Thymus (tissue), 11 donors: ENCODE measurements at regions not wholly inside any gene's neighbourhood (a gene's known extent, or its start where the extent isn't known, plus 50 kb on each side); places are given as distances from the start of the nearest gene placed in this dataset.

Experiments
- DNase-seq, 9 donors: peaks; one replicate each; pipeline ENCODE4 v3.0.0-alpha.2; 2013; ENCODE audit warnings: low spot score in 9 of 9, low read depth in 6 of 9, missing footprints in 1 of 9
- H3K27ac ChIP-seq, 2 donors: one replicate each; pipeline ENCODE4 v1.5.1; 2013; ENCODE audit warnings: control low read depth in 1 of 2, low read depth in 1 of 2, low read length in 1 of 2, mild to moderate bottlenecking in 1 of 2, moderate library complexity in 1 of 2
- H3K27me3 ChIP-seq, 2 donors: one replicate each; pipeline ENCODE4 v1.5.1; 2013; ENCODE audit warnings: low read length in 1 of 2; ENCODE audit not compliant: control insufficient read depth in 2 of 2, insufficient read depth in 1 of 2
- H3K36me3 ChIP-seq, 2 donors: one replicate each; pipeline ENCODE4 v1.5.1; 2013; ENCODE audit warnings: low read length in 1 of 2, mild to moderate bottlenecking in 1 of 2, moderate library complexity in 1 of 2; ENCODE audit not compliant: control insufficient read depth in 2 of 2, insufficient read depth in 2 of 2
- H3K4me1 ChIP-seq, 2 donors: one replicate each; pipeline ENCODE4 v1.5.1; 2013; ENCODE audit warnings: low read length in 2 of 2; ENCODE audit not compliant: control insufficient read depth in 2 of 2, insufficient read depth in 2 of 2
- H3K4me3 ChIP-seq, 2 donors: one replicate each; pipeline ENCODE4 v1.5.1; 2013; ENCODE audit warnings: low read length in 2 of 2, control low read depth in 1 of 2, mild to moderate bottlenecking in 1 of 2
- H3K9me3 ChIP-seq, 2 donors: one replicate each; pipeline ENCODE4 v1.5.1; 2013; ENCODE audit warnings: low read length in 1 of 2, mild to moderate bottlenecking in 1 of 2; ENCODE audit not compliant: control insufficient read depth in 2 of 2, insufficient read depth in 1 of 2
- WGBS: extraction: QIAGEN DNeasy Blood & Tissue Kit; methylation state at CpG from one replicate; pipeline ENCODE4 v1.1.7; 2013; 5-methylcytosine and 5-hydroxymethylcytosine counted together
- donor health status: healthy.

DNA sequence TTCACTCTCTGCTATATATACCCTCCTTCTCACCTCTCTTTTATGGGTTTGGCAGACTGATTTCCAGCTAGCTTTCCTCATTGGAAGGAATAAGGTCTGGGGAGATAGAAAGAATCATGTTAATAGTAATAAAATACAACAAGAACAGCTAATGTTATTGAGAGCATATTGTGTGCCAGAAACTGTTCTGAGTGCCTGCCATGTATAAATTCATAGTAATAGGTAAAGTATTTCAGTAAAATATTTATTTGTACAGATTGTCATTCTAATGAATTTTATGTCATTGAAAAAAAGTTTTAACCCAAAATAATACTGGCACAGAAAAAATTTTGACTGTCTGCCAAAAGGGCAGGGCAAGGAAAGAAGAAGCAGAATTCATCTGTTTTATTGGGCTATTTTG, 834.9 kb upstream of the ZNF608 start:
- Histone ChIP-seq H3K36me3 (no peaks in the 10 kb centered on the region), H3K4me1 (no peaks in the 10 kb centered on the region)

DNA sequence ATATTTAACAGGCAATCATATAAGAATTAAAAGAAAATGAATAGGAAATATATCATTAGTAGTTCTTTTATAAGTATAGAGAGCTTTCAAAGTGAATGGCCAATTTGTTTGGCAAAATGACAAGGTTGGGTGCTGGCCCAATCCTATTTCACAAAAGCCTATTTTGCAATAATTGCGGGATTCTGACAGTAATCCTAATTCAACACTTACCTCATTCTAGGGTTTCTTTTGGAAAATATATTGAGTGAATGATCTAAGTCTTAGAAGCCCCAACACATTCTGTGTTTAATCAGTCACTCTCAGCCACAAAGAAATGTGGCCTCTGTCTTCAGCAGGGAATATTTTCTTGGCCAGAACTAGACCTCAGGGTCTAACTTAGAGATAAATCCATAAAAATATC, 835.9 kb upstream of the ZNF608 start:
- no peaks in the 10 kb centered on the region for H3K9me3 ChIP-seq
- 90% methylated on average over 1 of the region's 1 CpG for WGBS
- DNase-seq = no peak
- no peak overlapping the region for H3K4me3 ChIP-seq
- no peak overlapping the region for H3K27ac ChIP-seq
- no peaks in the 10 kb centered on the region for H3K4me1 ChIP-seq
- no peaks in the 10 kb centered on the region for H3K36me3 ChIP-seq
- no peaks in the 10 kb centered on the region for H3K27me3 ChIP-seq

More for the DNA sequence above, 834.9 kb upstream of the ZNF608 start:
- H3K9me3 ChIP-seq = no peaks in the 10 kb centered on the region
- no peaks in the 10 kb centered on the region for H3K27me3 ChIP-seq
- no peak overlapping the region for H3K27ac ChIP-seq
- H3K4me3 ChIP-seq = no peak overlapping the region
- DNase-seq = no peak

DNA sequence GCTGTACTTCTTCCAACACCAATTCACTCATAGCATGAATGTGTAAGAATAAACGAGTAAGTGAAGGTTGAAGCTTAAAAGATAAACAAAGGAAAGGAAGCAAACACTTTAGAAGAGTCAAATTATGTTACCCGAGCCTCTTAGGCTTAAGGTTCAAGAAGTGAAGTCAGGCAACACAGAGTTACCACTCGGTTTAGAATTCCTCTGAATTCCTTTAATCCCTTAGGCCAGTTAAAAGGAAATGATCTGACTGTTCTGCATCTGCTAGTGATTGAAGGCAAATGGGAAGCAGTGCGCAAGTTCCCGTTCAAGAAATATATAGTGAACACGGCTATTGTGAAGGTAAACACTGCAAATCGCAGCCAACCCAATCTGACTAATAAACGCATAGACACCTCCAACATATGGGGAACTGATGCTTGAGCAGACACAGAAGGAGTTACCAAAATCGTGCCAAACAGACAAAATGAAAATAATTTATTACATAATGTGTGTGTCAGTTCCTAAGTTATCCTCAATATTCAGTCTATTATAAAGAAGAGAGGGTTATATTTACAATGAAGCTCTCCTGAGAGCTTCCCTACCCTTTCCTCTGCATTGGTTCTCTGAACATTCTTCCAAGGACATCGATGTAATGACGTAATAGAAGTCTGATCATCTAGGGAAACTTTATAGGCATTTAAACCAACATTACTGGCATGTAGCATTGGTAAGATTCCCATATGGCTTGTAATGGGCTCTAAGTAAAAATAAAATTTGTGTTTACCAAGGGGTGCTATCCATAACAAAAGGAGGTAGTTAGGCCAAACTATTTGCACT, 837.1 kb upstream of the ZNF608 start:
- Histone ChIP-seq H3K9me3 (no peaks in the 10 kb centered on the region), H3K27ac (no peak overlapping the region), H3K27me3 (no peaks in the 10 kb centered on the region), H3K4me3 (no peak overlapping the region), H3K4me1 (no peaks in the 10 kb centered on the region), H3K36me3 (no peaks in the 10 kb centered on the region)
- WGBS = 89% methylated on average over 11 of the region's 11 CpGs
- DNase-seq = no peak

DNA sequence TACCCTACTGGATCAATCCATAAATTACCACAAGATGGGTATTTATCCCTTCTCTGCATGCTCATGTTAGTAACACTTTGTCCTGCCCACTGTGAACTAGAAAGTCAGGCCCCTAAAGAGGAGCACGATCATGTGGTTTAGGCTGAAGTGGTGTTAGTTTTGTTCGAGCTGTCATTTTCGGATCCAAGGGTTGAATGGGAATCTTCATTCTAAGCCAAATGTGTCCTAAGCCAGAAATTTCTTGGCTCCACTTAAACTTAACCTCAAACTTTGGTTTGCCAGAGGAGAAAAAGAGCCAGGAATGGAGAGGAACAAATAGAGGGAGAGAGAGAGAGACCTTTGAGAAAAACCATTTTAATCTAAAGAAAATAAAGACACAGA, 837.7 kb upstream of the ZNF608 start:
- H3K4me3 ChIP-seq = no peak overlapping the region
- H3K4me1 ChIP-seq = no peaks in the 10 kb centered on the region
- no peak overlapping the region for H3K27ac ChIP-seq
- no peaks in the 10 kb centered on the region for H3K27me3 ChIP-seq
- no peaks in the 10 kb centered on the region for H3K36me3 ChIP-seq
- no peak for DNase-seq
- H3K9me3 ChIP-seq = no peaks in the 10 kb centered on the region
- 88% methylated on average over 3 of the region's 3 CpGs for WGBS

DNA sequence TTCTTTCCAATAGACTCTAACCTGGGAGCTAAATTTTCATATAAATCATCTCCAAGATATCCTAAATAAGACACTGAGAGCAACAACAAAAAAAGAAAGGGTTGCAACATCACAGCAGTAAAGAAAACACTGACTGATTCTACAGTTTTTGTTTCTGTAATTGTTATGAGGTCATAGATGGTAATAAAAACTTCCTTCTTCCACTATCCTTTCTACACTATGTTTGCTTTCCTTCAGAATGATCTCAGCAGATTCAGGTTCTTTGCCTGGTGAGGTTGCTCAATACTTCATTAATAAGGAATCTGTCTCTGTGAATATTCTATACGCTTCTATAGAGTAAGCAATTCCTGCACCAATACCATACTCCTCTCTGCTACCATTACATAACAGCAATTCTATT, 835.6 kb upstream of the GRAMD2B start:
- no peak overlapping the region for H3K4me3 ChIP-seq
- H3K9me3 ChIP-seq = no peaks in the 10 kb centered on the region
- DNase-seq = no peak
- H3K27me3 ChIP-seq = no peaks in the 10 kb centered on the region
- no peak overlapping the region for H3K27ac ChIP-seq
- H3K4me1 ChIP-seq = no peaks in the 10 kb centered on the region
- 97% methylated on average over 1 of the region's 1 CpG for WGBS
- H3K36me3 ChIP-seq = no peaks in the 10 kb centered on the region

DNA sequence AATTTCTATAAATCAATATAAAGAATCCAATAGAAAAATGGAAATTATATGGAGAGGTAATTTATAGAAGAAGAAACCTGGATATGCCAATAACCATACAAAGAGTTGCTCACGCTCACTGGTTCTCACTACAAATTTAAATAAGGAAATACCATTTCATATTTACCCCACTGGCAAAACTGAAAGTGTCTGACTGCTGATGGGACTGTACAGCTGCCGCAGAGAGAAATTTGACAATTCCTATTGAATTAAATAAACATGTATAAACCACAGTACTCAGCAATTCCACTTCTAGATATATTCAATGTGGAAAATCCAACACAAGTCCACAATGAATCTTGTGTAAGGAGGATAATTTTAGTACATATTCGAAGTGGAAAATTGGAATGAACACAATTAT, 830.4 kb upstream of the GRAMD2B start:
- no peaks in the 10 kb centered on the region for H3K27me3 ChIP-seq
- 94% methylated on average over 3 of the region's 3 CpGs for WGBS
- DNase-seq = no peak

DNA sequence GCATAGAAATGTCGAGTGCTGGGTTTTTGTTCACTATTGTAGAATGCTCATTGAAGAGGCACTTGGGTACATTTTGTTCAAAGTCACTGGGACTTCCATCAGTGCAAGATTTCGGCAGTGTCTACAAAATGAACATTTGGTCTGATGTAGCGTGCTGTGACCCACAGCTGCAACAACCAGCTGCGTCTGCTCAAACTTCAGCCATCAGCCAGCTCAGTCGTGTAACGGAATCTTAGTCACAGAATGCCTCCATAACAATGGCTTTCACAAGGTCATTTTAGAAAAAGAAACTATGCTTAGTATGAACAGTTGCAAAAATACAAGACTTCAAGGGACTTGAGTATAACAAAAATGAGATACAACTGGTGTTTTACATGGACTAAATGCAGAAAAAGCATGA, 828.1 kb upstream of the GRAMD2B start:
- H3K4me1 ChIP-seq = no peaks in the 10 kb centered on the region
- H3K27me3 ChIP-seq = no peaks in the 10 kb centered on the region
- 95% methylated on average over 6 of the region's 6 CpGs for WGBS
- no peak overlapping the region for H3K4me3 ChIP-seq
- H3K36me3 ChIP-seq = no peaks in the 10 kb centered on the region
- DNase-seq = no peak
- H3K9me3 ChIP-seq = no peaks in the 10 kb centered on the region
- H3K27ac ChIP-seq = no peak overlapping the region

More for the DNA sequence above, 830.4 kb upstream of the GRAMD2B start:
- no peak overlapping the region for H3K4me3 ChIP-seq
- no peaks in the 10 kb centered on the region for H3K4me1 ChIP-seq
- H3K27ac ChIP-seq = no peak overlapping the region
- H3K36me3 ChIP-seq = no peaks in the 10 kb centered on the region
- H3K9me3 ChIP-seq = no peaks in the 10 kb centered on the region

DNA sequence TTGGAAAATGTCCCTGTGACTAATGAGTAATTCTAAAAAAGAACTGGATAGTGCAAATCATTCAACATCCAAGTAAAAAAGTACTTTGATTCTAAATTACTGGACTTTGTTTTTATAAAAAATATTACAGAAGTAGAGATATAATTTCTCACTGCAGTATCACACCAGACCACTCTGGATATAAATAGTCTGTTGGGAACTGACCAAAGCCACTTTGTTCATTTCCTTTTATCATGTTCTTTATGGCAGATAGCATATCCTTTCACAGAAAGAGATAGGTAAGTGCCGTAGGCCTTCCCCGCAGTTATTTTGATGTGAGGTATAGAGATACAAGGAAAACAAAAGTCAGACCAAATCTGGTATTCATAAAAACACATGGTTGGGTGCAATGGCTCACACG, 827.4 kb upstream of the GRAMD2B start:
- Histone ChIP-seq H3K27ac (no peak overlapping the region), H3K36me3 (no peaks in the 10 kb centered on the region), H3K4me3 (no peak overlapping the region), H3K9me3 (no peaks in the 10 kb centered on the region), H3K4me1 (no peaks in the 10 kb centered on the region), H3K27me3 (no peaks in the 10 kb centered on the region)
- no peak for DNase-seq
- WGBS = 96% methylated on average over 3 of the region's 3 CpGs

DNA sequence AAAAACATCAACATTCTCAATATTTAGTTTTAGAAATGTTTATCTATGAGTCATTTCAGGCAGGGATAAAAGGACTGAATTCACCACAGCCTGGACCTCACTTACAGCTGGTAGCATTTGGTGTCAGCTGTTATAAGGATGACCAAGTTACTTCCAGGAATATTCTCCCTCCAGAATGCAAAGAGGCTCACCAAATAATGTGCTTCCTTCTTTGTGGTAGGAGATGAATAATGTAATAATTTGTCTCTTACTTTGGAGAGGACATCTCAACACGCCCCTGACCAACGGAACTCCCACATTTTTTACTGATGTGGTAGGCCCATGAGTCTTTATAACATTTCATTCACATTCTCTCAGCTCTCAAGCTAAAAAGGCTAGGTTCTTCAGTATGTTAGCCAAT, 825.9 kb upstream of the GRAMD2B start:
- no peaks in the 10 kb centered on the region for H3K27me3 ChIP-seq
- no peak overlapping the region for H3K4me3 ChIP-seq
- no peaks in the 10 kb centered on the region for H3K9me3 ChIP-seq
- H3K4me1 ChIP-seq = no peaks in the 10 kb centered on the region
- no peak for DNase-seq
- no peaks in the 10 kb centered on the region for H3K36me3 ChIP-seq
- 96% methylated on average over 2 of the region's 2 CpGs for WGBS
- H3K27ac ChIP-seq = no peak overlapping the region
